ENCODE measurements at regions not wholly inside any gene's neighbourhood (a gene's known extent, or its start where the extent isn't known, plus 50 kb on each side); places are given as distances from the start of the nearest gene placed in this dataset.

- TF ChIP-seq YY1 (IDR thresholded peaks at IDR 0.05; ENCODE audit: insufficient read depth, insufficient read length) (no peak), SUZ12 (IDR thresholded peaks at IDR 0.05; ENCODE audit: extremely low read depth, insufficient read depth, insufficient read length) (no peak)
Observed at GRCh38 chr9:109845226-109845625, 65.2 kb downstream of the PALM2AKAP2 start.

Measured in NT2/D1 (cell line).